Activated T-cell treated with anti-CD3 and anti-CD28 coated beads, Interleukin-2, amount 50 U/mL, for 72 hours (primary cell): ENCODE measurements at regions not wholly inside any gene's neighbourhood (a gene's known extent, or its start where the extent isn't known, plus 50 kb on each side); places are given as distances from the start of the nearest gene placed in this dataset.

ENCODE experiments used
- ATAC-seq, 2 donors: fragments of 150-1000 bp; cut with Tn5 transposase; replicated peaks in 1 of 2; 2 replicates each; pipeline ENCODE4 v1.10.0; 2021; ENCODE audit warnings: moderate library complexity in 2 of 2, mild to moderate bottlenecking in 1 of 2
- DNase-seq, 2 donors: peaks; one replicate each; pipeline ENCODE4 v3.0.0; 2021 to 2022; ENCODE audit warnings: mixed read lengths in 1 of 2
- H3K27ac Mint-ChIP-seq: one replicate; pipeline ENCODE4 v1.8.0; 2022; ENCODE audit warnings: mild to moderate bottlenecking, moderate library complexity, mixed read lengths
- H3K27me3 Mint-ChIP-seq: one replicate; pipeline ENCODE4 v1.8.0; 2022; ENCODE audit warnings: low read depth, mixed read lengths
- H3K36me3 Mint-ChIP-seq, 2 donors: one replicate each; pipeline ENCODE4 v1.8.0; 2022; ENCODE audit warnings: mixed read lengths in 2 of 2, mild to moderate bottlenecking in 1 of 2; ENCODE audit not compliant: insufficient read depth in 2 of 2
- H3K4me1 Mint-ChIP-seq: one replicate; pipeline ENCODE4 v1.8.0; 2022; ENCODE audit warnings: low read depth, mixed read lengths
- H3K4me3 Mint-ChIP-seq, 2 donors: one replicate each; pipeline ENCODE4 v1.8.0; 2022; ENCODE audit warnings: mild to moderate bottlenecking in 2 of 2, mixed read lengths in 2 of 2, moderate library complexity in 2 of 2
- H3K9me3 Mint-ChIP-seq, 2 donors: one replicate each; pipeline ENCODE4 v1.8.0; 2022; ENCODE audit warnings: mixed read lengths in 2 of 2

DNA sequence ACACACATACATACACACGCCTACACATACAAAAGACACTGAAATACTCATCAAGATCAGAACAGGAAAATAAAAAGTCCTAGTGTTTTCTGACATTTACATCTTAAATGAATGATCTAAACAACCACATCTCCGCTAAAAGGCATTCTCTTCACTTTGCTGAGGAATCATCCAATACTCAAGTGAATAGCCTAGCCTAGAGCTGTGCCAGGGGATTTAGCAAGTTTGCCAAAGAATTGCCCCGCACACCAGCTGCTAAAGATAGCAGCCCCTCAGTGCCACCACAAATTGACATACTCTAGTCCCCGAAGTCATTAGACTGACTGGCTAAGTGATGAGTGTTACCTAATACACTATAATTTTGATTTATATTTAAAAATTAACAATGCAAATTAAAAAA is 246.8 kb upstream of the POU3F2 start:
- no peaks in the 10 kb centered on the region for H3K4me1 Mint-ChIP-seq
- H3K27me3 Mint-ChIP-seq = no peaks in the 10 kb centered on the region
- DNase-seq (no peak), ATAC-seq (no peak)
- H3K36me3 Mint-ChIP-seq = no peaks in the 10 kb centered on the region
- no peak overlapping the region for H3K27ac Mint-ChIP-seq
- no peaks in the 10 kb centered on the region for H3K9me3 Mint-ChIP-seq
- H3K4me3 Mint-ChIP-seq = no peak overlapping the region

DNA sequence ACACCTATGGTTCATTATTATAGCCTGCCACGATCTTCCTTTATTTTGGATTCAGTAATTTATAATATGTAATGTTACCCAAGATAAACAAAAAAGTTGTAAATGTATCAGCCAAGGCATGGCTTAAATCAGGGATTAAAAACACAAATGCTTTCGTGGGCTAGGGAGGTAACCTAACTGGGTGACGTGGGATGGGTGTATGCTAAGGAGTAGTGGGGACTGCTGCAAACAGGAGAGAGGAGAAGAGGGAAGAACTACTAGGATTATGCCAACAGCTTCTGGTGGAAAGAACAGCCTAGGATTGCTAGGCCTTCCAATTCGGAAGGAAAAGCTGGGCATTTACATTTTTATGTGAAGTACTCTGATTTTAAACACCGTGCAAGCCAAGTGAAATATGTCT is 244.8 kb upstream of the POU3F2 start:
- no peak overlapping the region for H3K27ac Mint-ChIP-seq
- H3K27me3 Mint-ChIP-seq = no peaks in the 10 kb centered on the region
- no peak overlapping the region for H3K4me3 Mint-ChIP-seq
- no peak for ATAC-seq
- H3K36me3 Mint-ChIP-seq = no peaks in the 10 kb centered on the region
- no peaks in the 10 kb centered on the region for H3K4me1 Mint-ChIP-seq
- no peak for DNase-seq
- H3K9me3 Mint-ChIP-seq = no peaks in the 10 kb centered on the region

DNA sequence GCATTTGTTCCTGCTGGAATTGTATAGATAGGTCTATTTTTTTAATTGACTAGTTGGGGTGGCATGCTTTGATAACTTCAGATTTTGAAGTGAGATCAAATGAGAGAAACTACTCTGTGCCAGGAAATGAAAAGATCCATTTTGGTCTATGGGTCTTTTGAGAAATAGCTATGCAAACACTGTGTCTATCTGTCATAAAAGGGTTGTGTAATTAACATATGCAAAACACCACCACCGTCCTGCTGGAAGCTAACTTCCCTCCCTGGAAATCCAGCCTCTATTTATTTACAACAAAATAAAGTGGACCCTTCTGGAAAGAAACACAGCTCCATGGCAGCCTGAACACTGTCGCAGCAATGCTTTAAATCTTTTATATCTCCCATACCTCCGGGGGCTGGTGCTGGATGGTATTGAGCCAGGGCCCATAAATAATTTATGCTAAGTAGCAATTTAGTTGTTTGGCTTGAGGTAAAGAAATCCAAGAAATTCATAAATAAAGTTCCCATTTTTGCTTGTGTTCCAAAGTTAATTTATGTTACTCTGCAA is 244.2 kb upstream of the POU3F2 start:
- Mint-ChIP-seq H3K4me1 (no peaks in the 10 kb centered on the region), H3K36me3 (no peaks in the 10 kb centered on the region), H3K27me3 (no peaks in the 10 kb centered on the region), H3K9me3 (no peaks in the 10 kb centered on the region), H3K4me3 (no peak overlapping the region), H3K27ac (no peak overlapping the region)
- ATAC-seq = no peak
- DNase-seq = no peak

DNA sequence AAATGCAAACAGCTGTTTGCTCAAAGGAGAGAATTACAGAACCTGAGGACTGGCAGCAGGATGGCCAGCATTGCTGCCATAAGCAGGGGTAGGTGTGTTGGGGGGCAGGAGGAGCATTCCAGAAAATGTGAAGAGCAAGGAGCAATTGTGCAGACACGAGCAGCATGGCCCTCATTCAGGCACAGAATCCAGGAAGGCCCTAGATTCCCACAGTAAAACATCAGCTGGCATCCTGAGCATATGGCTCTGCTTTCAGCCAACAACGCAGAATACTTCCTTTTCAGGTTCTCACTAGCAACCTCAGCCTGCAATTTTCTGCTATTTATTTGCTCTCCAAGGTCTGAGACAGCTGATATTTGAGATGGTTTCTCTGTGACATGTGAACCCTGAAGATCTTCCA is 243.4 kb upstream of the POU3F2 start:
- Mint-ChIP-seq H3K36me3 (no peaks in the 10 kb centered on the region), H3K27ac (no peak overlapping the region), H3K4me1 (no peaks in the 10 kb centered on the region), H3K4me3 (no peak overlapping the region), H3K27me3 (no peaks in the 10 kb centered on the region), H3K9me3 (peaks cover 0 to 2% of the 10 kb centered on the region in 2 donors)
- no peak for DNase-seq
- ATAC-seq = no peak

DNA sequence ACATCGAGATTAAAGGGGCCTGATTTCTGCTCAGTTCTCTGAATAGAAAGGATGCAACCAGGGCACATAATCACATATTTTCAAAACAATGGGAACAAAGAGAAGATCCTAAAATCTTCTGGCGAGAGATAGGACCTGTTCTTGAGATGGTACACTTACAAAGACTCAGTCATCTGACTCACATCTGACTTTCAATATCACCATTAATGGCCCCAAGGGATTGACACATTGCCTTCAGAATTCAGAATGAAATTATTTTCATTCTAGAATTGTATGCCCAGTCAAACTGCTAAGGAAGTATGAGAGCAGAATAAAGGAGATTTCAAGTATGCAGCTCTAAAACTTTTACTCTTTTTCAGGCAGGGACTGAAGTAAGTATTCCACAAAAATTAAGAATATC is 240.7 kb upstream of the POU3F2 start:
- H3K27ac Mint-ChIP-seq = no peak overlapping the region
- ATAC-seq = no peak
- no peaks in the 10 kb centered on the region for H3K36me3 Mint-ChIP-seq

DNA sequence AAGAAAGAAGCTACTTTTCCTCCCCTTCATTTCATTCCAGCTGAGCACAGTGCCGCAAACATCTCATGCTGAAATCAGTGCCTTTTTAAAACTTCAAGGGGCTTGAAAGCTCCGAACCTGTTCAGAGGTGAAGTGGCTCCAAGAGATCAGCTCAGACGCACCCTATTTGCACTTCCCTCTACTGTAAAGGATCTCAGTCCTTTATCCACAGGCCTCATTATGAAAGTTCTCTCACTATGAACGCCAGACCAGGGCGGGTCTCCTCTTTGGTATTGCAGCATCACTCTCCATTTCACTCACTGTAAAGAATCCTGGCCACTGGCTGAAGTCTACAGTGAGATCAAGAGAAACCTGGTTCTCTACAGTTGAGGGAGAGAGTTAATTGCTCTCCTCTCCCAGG is 232.7 kb upstream of the POU3F2 start:
- Mint-ChIP-seq H3K27me3 (no peaks in the 10 kb centered on the region), H3K36me3 (no peaks in the 10 kb centered on the region), H3K4me3 (no peak overlapping the region), H3K4me1 (no peaks in the 10 kb centered on the region), H3K9me3 (no peaks in the 10 kb centered on the region), H3K27ac (no peak overlapping the region)
- no peak for DNase-seq
- ATAC-seq = no peak

More for the DNA sequence above, 240.7 kb upstream of the POU3F2 start:
- no peak for DNase-seq
- Mint-ChIP-seq H3K4me1 (no peaks in the 10 kb centered on the region), H3K9me3 (peaks cover 0 to 3% of the 10 kb centered on the region in 2 donors), H3K27me3 (no peaks in the 10 kb centered on the region), H3K4me3 (no peak overlapping the region)

DNA sequence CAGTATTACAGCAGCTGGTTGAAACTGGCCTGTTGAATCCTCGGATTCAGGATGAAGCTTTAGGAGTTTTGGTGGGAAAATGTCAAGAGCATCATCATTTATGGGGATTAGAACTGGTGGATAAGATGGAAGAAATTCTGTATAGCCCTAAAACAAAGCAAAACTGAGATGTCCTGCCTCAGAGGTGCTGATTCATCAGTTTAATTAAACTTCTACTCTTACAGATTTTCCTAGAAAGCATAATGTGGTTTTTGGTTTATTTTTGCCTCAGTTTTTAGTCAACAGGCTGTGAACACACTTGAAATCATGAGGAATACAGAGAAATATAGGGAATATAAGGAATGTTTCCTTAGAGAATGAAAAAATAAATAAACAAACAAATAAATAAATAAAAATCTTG is 228.7 kb upstream of the POU3F2 start:
- H3K4me3 Mint-ChIP-seq = no peak overlapping the region
- ATAC-seq = no peak
- DNase-seq = no peak
- no peaks in the 10 kb centered on the region for H3K9me3 Mint-ChIP-seq
- no peaks in the 10 kb centered on the region for H3K36me3 Mint-ChIP-seq
- no peak overlapping the region for H3K27ac Mint-ChIP-seq
- H3K27me3 Mint-ChIP-seq = no peaks in the 10 kb centered on the region
- no peaks in the 10 kb centered on the region for H3K4me1 Mint-ChIP-seq

DNA sequence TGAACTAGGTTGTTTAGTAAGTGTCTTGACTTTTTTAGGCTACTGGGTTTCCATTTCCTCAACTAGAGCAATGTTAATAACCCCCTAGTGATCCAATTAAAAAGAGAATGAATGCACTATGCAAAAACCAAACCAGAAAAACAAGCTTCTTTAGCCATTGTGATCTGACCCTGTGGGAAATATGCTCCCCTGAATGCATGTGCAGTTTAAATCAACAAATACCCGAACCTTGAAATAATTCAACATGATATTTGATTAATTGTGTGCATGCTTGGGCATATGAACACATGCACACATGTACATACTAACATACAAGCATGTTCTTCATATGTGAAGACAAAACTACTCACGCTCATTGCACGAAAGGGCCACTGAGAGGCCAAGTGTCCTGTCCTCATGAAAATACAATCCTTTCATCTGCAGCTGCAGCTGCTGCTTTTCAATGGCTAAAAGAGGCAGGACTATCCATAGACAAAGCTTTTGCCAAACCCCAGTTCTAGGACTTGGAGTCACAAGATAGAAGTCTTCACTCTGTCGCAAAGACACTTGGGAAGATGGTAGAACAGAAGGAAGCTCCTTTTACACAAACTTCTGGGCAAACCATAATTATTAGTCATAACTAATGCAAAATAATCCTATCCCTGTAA is 207.1 kb upstream of the POU3F2 start:
- H3K27me3 Mint-ChIP-seq = peaks cover 10% of the 10 kb centered on the region

DNA sequence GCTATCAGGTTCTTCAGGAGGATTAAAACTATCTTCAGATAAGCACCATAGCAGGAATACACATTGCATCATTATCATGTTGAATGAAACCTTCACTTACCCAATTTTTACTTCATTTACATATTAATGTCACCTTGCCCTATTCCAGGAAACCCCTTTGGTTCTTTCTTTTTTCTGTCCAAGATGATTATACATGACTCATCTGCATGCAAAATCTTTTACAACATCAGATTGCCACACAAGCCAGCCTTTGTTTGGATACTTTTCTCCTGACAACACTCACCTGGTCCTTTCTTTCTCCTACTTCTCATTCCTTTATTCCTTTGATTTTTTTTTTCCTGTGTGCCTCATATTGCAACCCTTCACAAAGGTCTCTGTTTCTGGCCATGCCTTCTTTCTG is 200.5 kb upstream of the POU3F2 start:
- Mint-ChIP-seq H3K4me1 (no peaks in the 10 kb centered on the region), H3K27ac (no peak overlapping the region), H3K9me3 (no peaks in the 10 kb centered on the region), H3K27me3 (peaks cover 18% of the 10 kb centered on the region), H3K36me3 (no peaks in the 10 kb centered on the region), H3K4me3 (no peak overlapping the region)
- DNase-seq (no peak), ATAC-seq (no peak)

More for the DNA sequence above, 207.1 kb upstream of the POU3F2 start:
- no peak for DNase-seq
- H3K36me3 Mint-ChIP-seq = peaks cover 0 to 1% of the 10 kb centered on the region in 2 donors
- H3K27ac Mint-ChIP-seq = no peak overlapping the region
- no peak overlapping the region for H3K4me3 Mint-ChIP-seq
- H3K9me3 Mint-ChIP-seq = peaks cover 0 to 5% of the 10 kb centered on the region in 2 donors
- no peaks in the 10 kb centered on the region for H3K4me1 Mint-ChIP-seq
- ATAC-seq = no peak

DNA sequence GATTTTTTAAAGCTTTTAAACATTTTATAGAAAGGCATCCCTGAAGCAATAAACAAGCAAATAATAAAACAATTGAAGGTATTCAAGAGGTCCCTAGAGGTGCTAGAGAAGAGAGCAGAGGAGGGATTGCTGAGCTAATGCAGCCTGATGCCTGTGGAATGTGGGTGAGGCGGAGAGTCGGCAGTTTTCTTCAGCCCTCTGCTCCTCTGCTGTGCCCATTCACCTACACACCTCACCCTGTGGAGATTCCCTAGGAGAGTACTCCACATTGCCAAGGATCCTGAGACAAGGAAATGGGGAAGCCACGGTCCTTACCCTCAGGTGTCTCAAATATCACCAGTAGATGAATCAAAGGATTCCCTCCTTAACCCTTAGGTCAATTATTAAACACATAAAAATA is 199.8 kb upstream of the POU3F2 start:
- Mint-ChIP-seq H3K36me3 (no peaks in the 10 kb centered on the region), H3K27me3 (peaks cover 11% of the 10 kb centered on the region), H3K4me3 (no peak overlapping the region), H3K27ac (no peak overlapping the region), H3K9me3 (no peaks in the 10 kb centered on the region), H3K4me1 (no peaks in the 10 kb centered on the region)
- no peak for DNase-seq
- no peak for ATAC-seq

DNA sequence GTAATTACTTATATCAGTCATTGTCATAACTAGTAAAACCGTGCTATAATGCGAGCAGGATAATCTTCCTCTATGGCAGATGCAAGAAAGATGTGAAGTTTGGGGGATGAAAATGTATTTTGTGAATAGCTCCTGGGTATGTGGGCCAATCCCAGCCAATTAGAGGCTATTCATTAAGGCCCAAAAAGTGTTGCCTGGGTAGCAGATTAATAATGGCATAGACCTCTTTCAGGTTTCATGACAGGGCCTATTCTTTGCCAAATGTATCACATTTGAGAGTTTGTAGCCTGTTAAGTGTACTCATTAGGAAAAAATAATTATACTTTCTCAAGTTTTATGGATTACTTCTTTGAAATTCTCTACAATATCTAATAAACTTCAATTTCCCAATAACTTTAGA is 199.2 kb upstream of the POU3F2 start:
- DNase-seq (no peak), ATAC-seq (no peak)
- no peaks in the 10 kb centered on the region for H3K36me3 Mint-ChIP-seq
- no peak overlapping the region for H3K27ac Mint-ChIP-seq
- peaks cover 8% of the 10 kb centered on the region for H3K27me3 Mint-ChIP-seq
- H3K4me1 Mint-ChIP-seq = no peaks in the 10 kb centered on the region
- H3K4me3 Mint-ChIP-seq = no peak overlapping the region
- H3K9me3 Mint-ChIP-seq = no peaks in the 10 kb centered on the region

DNA sequence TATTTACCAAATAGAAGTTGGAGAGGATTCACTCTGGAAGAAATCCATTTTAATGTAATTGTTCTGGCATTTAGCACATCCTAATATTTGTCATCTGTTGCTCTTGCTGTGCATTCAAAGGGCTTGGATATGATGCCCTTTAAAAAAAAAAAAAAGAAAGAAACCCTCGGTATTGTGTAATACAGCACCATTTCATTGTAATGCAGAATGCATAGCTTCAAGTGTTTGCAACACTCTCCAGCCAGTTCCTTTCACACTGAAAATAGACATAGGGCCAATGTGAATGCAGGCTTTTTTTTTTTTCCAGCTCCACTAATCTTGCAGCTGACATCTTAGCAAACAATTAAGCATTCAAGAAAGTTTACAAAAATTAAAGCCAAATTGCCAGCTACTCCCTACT is 197.4 kb upstream of the POU3F2 start:
- no peaks in the 10 kb centered on the region for H3K36me3 Mint-ChIP-seq

DNA sequence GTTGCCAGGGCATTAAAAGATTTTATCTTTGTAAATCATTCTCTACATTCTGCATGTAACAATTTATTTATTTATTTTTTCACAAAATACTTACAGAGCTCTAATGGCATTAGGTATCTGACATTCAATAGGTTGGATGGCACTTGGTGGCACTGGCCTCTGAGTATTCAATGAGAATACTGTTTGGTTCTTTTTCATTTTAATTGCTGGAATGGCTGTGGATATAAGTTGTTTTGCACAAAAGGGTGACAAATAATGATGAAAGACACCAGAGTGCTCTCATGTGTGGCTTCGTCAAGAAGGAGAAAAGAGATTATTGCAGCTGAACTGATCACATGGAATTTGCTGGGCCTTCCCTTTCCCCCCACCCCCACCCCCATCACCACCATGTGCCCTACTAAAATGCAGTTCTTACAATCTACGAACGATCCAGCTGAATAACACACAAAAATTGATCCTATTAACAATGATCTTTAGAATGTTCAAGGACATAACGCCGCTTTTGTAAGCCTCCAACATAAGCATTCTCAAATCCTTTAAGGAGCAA is 195.2 kb upstream of the POU3F2 start:
- Mint-ChIP-seq H3K4me3 (no peak overlapping the region), H3K27ac (no peak overlapping the region), H3K4me1 (no peaks in the 10 kb centered on the region), H3K9me3 (no peaks in the 10 kb centered on the region), H3K36me3 (no peaks in the 10 kb centered on the region), H3K27me3 (peaks cover 8% of the 10 kb centered on the region)
- no peak for DNase-seq
- no peak for ATAC-seq

More for the DNA sequence above, 197.4 kb upstream of the POU3F2 start:
- Mint-ChIP-seq H3K27me3 (peaks cover 8% of the 10 kb centered on the region), H3K4me1 (no peaks in the 10 kb centered on the region), H3K27ac (no peak overlapping the region), H3K9me3 (no peaks in the 10 kb centered on the region), H3K4me3 (no peak overlapping the region)
- DNase-seq (no peak), ATAC-seq (no peak)

DNA sequence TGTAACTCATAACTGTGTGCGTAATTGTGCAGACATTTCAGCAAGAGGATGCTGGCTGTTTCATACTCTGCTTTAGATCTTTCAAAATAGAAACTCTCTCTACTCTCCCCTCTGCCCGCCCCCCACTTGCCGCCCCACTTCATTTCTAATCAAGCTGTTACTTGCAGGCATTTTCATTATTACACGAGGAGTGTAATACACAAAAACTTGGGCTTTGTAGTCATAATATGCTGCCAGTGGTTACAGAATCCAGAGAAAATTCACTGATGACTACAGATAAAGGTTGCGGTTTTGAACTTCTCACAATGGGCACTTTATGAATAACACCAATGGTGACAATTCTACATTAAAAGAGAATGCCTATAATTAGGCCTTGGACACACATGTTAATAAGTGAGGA is 194.0 kb upstream of the POU3F2 start:
- H3K27ac Mint-ChIP-seq = no peak overlapping the region

More for the DNA sequence above, 194.0 kb upstream of the POU3F2 start:
- no peaks in the 10 kb centered on the region for H3K4me1 Mint-ChIP-seq
- H3K36me3 Mint-ChIP-seq = no peaks in the 10 kb centered on the region
- no peak for DNase-seq
- no peak for ATAC-seq
- H3K27me3 Mint-ChIP-seq = peaks cover 8% of the 10 kb centered on the region
- no peak overlapping the region for H3K4me3 Mint-ChIP-seq
- no peaks in the 10 kb centered on the region for H3K9me3 Mint-ChIP-seq
